BLaER1 (cell line): ENCODE measurements at regions not wholly inside any gene's neighbourhood (a gene's known extent, or its start where the extent isn't known, plus 50 kb on each side); places are given as distances from the start of the nearest gene placed in this dataset.
A peak's percentile ranks its signal among the peaks of the same experiment; 100 is the strongest.

Experiments used
- H3K27ac ChIP-seq: shearing (Covaris generic); formaldehyde crosslinking; 2 replicates; pipeline ENCODE4 v1.8.1; 2022
- H3K27me3 ChIP-seq: shearing (Covaris generic); formaldehyde crosslinking; 2 replicates; pipeline ENCODE4 v1.8.1; 2022
- H3K36me3 ChIP-seq: shearing (Covaris generic); formaldehyde crosslinking; 2 replicates; pipeline ENCODE4 v1.8.1; 2022
- H3K4me1 ChIP-seq: shearing (Covaris generic); formaldehyde crosslinking; 2 replicates; pipeline ENCODE4 v1.8.1; 2022
- H3K4me2 ChIP-seq: shearing (Covaris generic); formaldehyde crosslinking; 2 replicates; pipeline ENCODE4 v1.8.1; 2022
- H3K4me3 ChIP-seq: shearing (Covaris generic); formaldehyde crosslinking; 2 replicates; pipeline ENCODE4 v1.8.1; 2022
- H3K9ac ChIP-seq: shearing (Covaris generic); formaldehyde crosslinking; 2 replicates; pipeline ENCODE4 v1.8.1; 2022
- H3K9me3 ChIP-seq: shearing (Covaris generic); formaldehyde crosslinking; 2 replicates; pipeline ENCODE4 v1.8.1; 2022
- H4K20me1 ChIP-seq: shearing (Covaris generic); formaldehyde crosslinking; 2 replicates; pipeline ENCODE4 v1.8.1; 2022
- Cebpa-rat ChIP-seq: shearing (Covaris generic); IDR thresholded peaks from 2 replicates; pipeline ENCODE4 v1.8.1; 2022

GRCh38 chr4:179195887-179196286 lies 1753.7 kb upstream of the AGA start:
- Histone ChIP-seq H3K27ac (no peak overlapping the region), H3K4me1 (no peaks in the 10 kb centered on the region), H3K4me3 (no peak overlapping the region), H3K27me3 (no peaks in the 10 kb centered on the region), H3K36me3 (no peaks in the 10 kb centered on the region), H4K20me1 (no peaks in the 10 kb centered on the region), H3K9me3 (no peaks in the 10 kb centered on the region), H3K4me2 (no peak overlapping the region), H3K9ac (no peak overlapping the region)
- no peak for TF ChIP-seq Cebpa-rat

GRCh38 chr4:179196511-179196910 lies 1754.3 kb upstream of the AGA start:
- Histone ChIP-seq H4K20me1 (no peaks in the 10 kb centered on the region), H3K4me3 (no peak overlapping the region), H3K4me2 (no peak overlapping the region), H3K9me3 (no peaks in the 10 kb centered on the region), H3K9ac (no peak overlapping the region), H3K27me3 (no peaks in the 10 kb centered on the region), H3K27ac (no peak overlapping the region), H3K36me3 (no peaks in the 10 kb centered on the region), H3K4me1 (no peaks in the 10 kb centered on the region)
- no peak for TF ChIP-seq Cebpa-rat

- H3K27me3 ChIP-seq, result no peaks in the 10 kb centered on the region
- no peak for TF ChIP-seq Cebpa-rat
Measured at GRCh38 chr4:179200681-179201080, 1758.4 kb upstream of the AGA start.

GRCh38 chr4:179225594-179225993 lies 1783.4 kb upstream of the AGA start:
- no peak for TF ChIP-seq Cebpa-rat
- Histone ChIP-seq H3K4me3 (no peak overlapping the region), H3K9ac (no peak overlapping the region), H3K27me3 (no peaks in the 10 kb centered on the region), H3K4me1 (peaks cover 37% of the 10 kb centered on the region), H3K9me3 (no peaks in the 10 kb centered on the region), H3K36me3 (no peaks in the 10 kb centered on the region), H3K4me2 (peak overlapping the region; percentile 57), H4K20me1 (no peaks in the 10 kb centered on the region), H3K27ac (no peak overlapping the region)

More at GRCh38 chr4:179200681-179201080, 1758.4 kb upstream of the AGA start:
- Histone ChIP-seq H4K20me1 (no peaks in the 10 kb centered on the region), H3K27ac (no peak overlapping the region), H3K4me2 (no peak overlapping the region), H3K9me3 (no peaks in the 10 kb centered on the region), H3K9ac (no peak overlapping the region), H3K4me3 (no peak overlapping the region), H3K36me3 (no peaks in the 10 kb centered on the region), H3K4me1 (no peaks in the 10 kb centered on the region)

DNA sequence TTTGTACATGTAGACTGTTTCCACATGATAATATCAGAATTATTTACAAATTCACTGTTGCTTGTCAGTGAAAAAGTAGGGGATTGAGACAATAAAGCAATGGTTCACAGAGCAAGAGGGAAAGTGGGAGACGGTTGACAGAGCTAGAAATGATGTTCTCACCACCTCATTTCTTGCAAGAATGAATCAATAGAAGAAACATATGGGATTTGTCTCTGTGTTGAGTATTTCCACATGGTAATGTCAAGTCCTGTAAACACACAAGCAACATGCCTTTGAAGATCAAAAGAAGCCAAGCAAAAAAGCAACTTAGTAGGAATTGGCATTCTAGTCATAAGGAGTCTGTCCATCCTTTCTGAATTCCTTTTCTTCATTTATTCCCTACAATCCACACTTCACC lies 1806.6 kb upstream of the AGA start:
- no peaks in the 10 kb centered on the region for H4K20me1 ChIP-seq
- no peak overlapping the region for H3K9ac ChIP-seq
- H3K27me3 ChIP-seq, result no peaks in the 10 kb centered on the region
- H3K4me3 ChIP-seq, result no peak overlapping the region
- no peak overlapping the region for H3K4me2 ChIP-seq
- H3K9me3 ChIP-seq, result no peaks in the 10 kb centered on the region
- H3K27ac ChIP-seq, result no peak overlapping the region
- H3K4me1 ChIP-seq, result 0 out of 2 replicates have a peak, but pooled peaks cover 4% of the 10 kb centered on the region
- no peaks in the 10 kb centered on the region for H3K36me3 ChIP-seq
- no peak for TF ChIP-seq Cebpa-rat

- H3K27ac ChIP-seq, result no peak overlapping the region
- no peaks in the 10 kb centered on the region for H3K27me3 ChIP-seq
- no peaks in the 10 kb centered on the region for H3K9me3 ChIP-seq
- no peaks in the 10 kb centered on the region for H3K36me3 ChIP-seq
- no peaks in the 10 kb centered on the region for H3K4me1 ChIP-seq
- H4K20me1 ChIP-seq, result no peaks in the 10 kb centered on the region
- no peak overlapping the region for H3K4me2 ChIP-seq
- no peak overlapping the region for H3K4me3 ChIP-seq
- H3K9ac ChIP-seq, result no peak overlapping the region
- no peak for TF ChIP-seq Cebpa-rat
Measured at GRCh38 chr4:179268791-179269190, 1826.6 kb upstream of the AGA start.

DNA sequence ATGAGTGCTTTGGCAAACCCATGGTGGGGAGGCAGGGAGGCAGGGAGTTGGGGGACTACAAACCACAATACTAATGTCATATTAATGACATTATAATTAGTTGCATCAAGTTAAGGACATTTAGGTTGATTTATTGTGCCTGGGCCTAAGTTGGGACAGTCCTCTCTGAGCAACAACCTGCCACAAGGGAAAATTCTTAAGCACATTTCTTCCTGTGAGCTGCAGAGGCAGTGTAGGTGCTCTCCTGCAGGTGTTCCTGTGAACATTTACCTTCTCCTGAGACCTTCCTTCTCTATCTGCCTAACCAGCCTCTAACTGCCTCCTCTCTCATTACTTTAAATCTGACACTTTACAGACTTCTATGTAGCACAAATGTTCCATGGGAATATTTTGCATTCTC lies 1830.0 kb upstream of the AGA start:
- no peaks in the 10 kb centered on the region for H3K36me3 ChIP-seq
- H3K9me3 ChIP-seq, result no peaks in the 10 kb centered on the region
- H3K4me3 ChIP-seq, result no peak overlapping the region
- TF ChIP-seq Cebpa-rat, result no peak
- H3K9ac ChIP-seq, result no peak overlapping the region
- no peaks in the 10 kb centered on the region for H3K27me3 ChIP-seq
- no peak overlapping the region for H3K27ac ChIP-seq
- no peaks in the 10 kb centered on the region for H3K4me1 ChIP-seq
- no peak overlapping the region for H3K4me2 ChIP-seq
- H4K20me1 ChIP-seq, result no peaks in the 10 kb centered on the region

- no peaks in the 10 kb centered on the region for H3K4me1 ChIP-seq
- no peaks in the 10 kb centered on the region for H3K27me3 ChIP-seq
- no peaks in the 10 kb centered on the region for H3K36me3 ChIP-seq
- H3K4me2 ChIP-seq, result no peak overlapping the region
- H3K9me3 ChIP-seq, result no peaks in the 10 kb centered on the region
- TF ChIP-seq Cebpa-rat, result no peak
- H4K20me1 ChIP-seq, result no peaks in the 10 kb centered on the region
- H3K9ac ChIP-seq, result no peak overlapping the region
- H3K4me3 ChIP-seq, result no peak overlapping the region
- no peak overlapping the region for H3K27ac ChIP-seq
Measured at GRCh38 chr4:179278647-179279046, 1836.4 kb upstream of the AGA start.

DNA sequence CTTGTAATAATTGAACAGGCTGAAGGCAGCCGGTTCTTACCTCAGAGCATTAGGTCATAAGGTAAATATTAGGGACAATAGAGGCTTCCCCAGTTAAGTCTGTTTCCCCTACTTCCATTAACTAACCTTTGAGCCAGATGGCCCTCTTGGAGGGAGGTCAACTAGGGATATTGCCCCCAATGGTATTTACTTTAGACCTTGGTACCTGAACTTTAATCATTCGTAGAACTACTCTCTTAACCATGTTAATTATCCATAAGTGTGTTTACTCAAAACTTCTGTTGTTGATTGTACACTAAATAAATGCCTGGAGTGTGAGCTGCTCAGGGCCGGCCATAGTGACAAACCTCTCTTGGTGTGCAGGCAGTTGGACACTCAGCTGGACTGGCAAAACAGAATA lies 1843.5 kb upstream of the AGA start:
- Histone ChIP-seq H3K27me3 (no peaks in the 10 kb centered on the region), H3K36me3 (no peaks in the 10 kb centered on the region), H3K27ac (no peak overlapping the region), H3K9ac (no peak overlapping the region), H3K9me3 (no peaks in the 10 kb centered on the region), H3K4me3 (no peak overlapping the region), H4K20me1 (no peaks in the 10 kb centered on the region), H3K4me1 (no peaks in the 10 kb centered on the region), H3K4me2 (no peak overlapping the region)
- TF ChIP-seq Cebpa-rat, result no peak

GRCh38 chr4:179291657-179292056 lies 1849.4 kb upstream of the AGA start:
- no peak for TF ChIP-seq Cebpa-rat
- Histone ChIP-seq H3K36me3 (no peaks in the 10 kb centered on the region), H3K4me2 (no peak overlapping the region), H3K27ac (no peak overlapping the region), H3K4me3 (no peak overlapping the region), H4K20me1 (no peaks in the 10 kb centered on the region), H3K27me3 (no peaks in the 10 kb centered on the region), H3K9me3 (peaks cover 9% of the 10 kb centered on the region), H3K4me1 (no peaks in the 10 kb centered on the region), H3K9ac (no peak overlapping the region)

- H3K4me2 ChIP-seq, result no peak overlapping the region
- no peak overlapping the region for H3K9ac ChIP-seq
- no peak overlapping the region for H3K4me3 ChIP-seq
- TF ChIP-seq Cebpa-rat, result no peak
- H3K9me3 ChIP-seq, result peaks cover 9% of the 10 kb centered on the region
- no peaks in the 10 kb centered on the region for H4K20me1 ChIP-seq
- no peak overlapping the region for H3K27ac ChIP-seq
- H3K27me3 ChIP-seq, result no peaks in the 10 kb centered on the region
- no peaks in the 10 kb centered on the region for H3K36me3 ChIP-seq
- no peaks in the 10 kb centered on the region for H3K4me1 ChIP-seq
Measured at GRCh38 chr4:179292468-179292867, 1850.2 kb upstream of the AGA start.
